Breast epithelium (tissue), 3 donors: ENCODE measurements at regions not wholly inside any gene's neighbourhood (a gene's known extent, or its start where the extent isn't known, plus 50 kb on each side); places are given as distances from the start of the nearest gene placed in this dataset.

ENCODE experiments used
- CTCF ChIP-seq, 3 donors: fragments of 450-650 bp; IDR thresholded peaks; one replicate each; pipeline ENCODE4 v1.5.1; 2016 to 2017; ENCODE audit warnings: antibody characterized with exemption in 3 of 3, mild to moderate bottlenecking in 3 of 3, moderate library complexity in 3 of 3
- POLR2A ChIP-seq: fragments of 450-650 bp; IDR thresholded peaks from one replicate; pipeline ENCODE4 v1.6.1; 2016; ENCODE audit warnings: antibody characterized with exemption, mild to moderate bottlenecking, moderate library complexity
- POLR2AphosphoS5 ChIP-seq, 3 donors: sonication (generic); formaldehyde crosslinking; IDR thresholded peaks; one replicate each; pipeline ENCODE4 v1.6.1; 2017; ENCODE audit warnings: antibody characterized with exemption in 3 of 3

GRCh38 chr22:48957311-48957986 is 870.2 kb downstream of the BRD1 start:
- TF ChIP-seq CTCF (IDR thresholded peaks at IDR 0.05) (no peak), POLR2A (no peak), POLR2AphosphoS5 (IDR thresholded peaks at IDR 0.05) (no peak)
